Transverse colon (tissue), 4 donors: ENCODE measurements at regions not wholly inside any gene's neighbourhood (a gene's known extent, or its start where the extent isn't known, plus 50 kb on each side); places are given as distances from the start of the nearest gene placed in this dataset.
A peak's percentile ranks its signal among the peaks of the same experiment; 100 is the strongest.

Source experiments
- DNase-seq: peaks from one replicate; pipeline ENCODE4 v3.0.0-alpha.2; 2019
- H3K27ac ChIP-seq, 4 donors: fragments of 200-600 bp; sonication (generic); 2 replicates each; pipeline ENCODE4 v1.5.1; 2016 to 2018; ENCODE audit warnings: inconsistent platforms in 4 of 4
- H3K27me3 ChIP-seq: fragments of 200-600 bp; sonication (generic); 2 replicates; pipeline ENCODE4 v1.5.1; 2017; ENCODE audit warnings: inconsistent platforms
- H3K36me3 ChIP-seq, 4 donors: fragments of 200-600 bp; sonication (generic); 2 replicates each; pipeline ENCODE4 v1.5.1; 2017 to 2019; ENCODE audit warnings: inconsistent platforms in 4 of 4
- H3K4me1 ChIP-seq, 4 donors: fragments of 200-600 bp; sonication (generic); 2 replicates each; pipeline ENCODE4 v1.5.1; 2017 to 2020; ENCODE audit warnings: inconsistent platforms in 4 of 4
- H3K4me3 ChIP-seq, 4 donors: fragments of 200-600 bp; sonication (generic); 1 replicate in 1 of 4; 2 replicates in 3 of 4; pipeline versions ENCODE4 v1.5.1 to v1.6.1; 2017 to 2019; ENCODE audit warnings: inconsistent platforms in 4 of 4
- H3K9me3 ChIP-seq, 2 donors: fragments of 200-600 bp; sonication (generic); 2 replicates each; pipeline ENCODE4 v1.5.1; 2017 to 2019; ENCODE audit warnings: inconsistent platforms in 2 of 2
- EP300 ChIP-seq: sonication (generic); formaldehyde crosslinking; IDR thresholded peaks from one replicate; pipeline ENCODE4 v1.6.1; 2017; ENCODE audit warnings: antibody characterized with exemption, low read depth
- POLR2A ChIP-seq: fragments of 450-650 bp; IDR thresholded peaks from one replicate; pipeline ENCODE4 v1.6.1; 2016; ENCODE audit warnings: antibody characterized with exemption, mild to moderate bottlenecking, moderate library complexity
- POLR2AphosphoS5 ChIP-seq, 3 donors: sonication (generic); formaldehyde crosslinking; IDR thresholded peaks; one replicate each; pipeline ENCODE4 v1.6.1; 2016; ENCODE audit warnings: antibody characterized with exemption in 3 of 3
- WGBS, 2 donors: methylation state at CpG; one replicate each; pipeline ENCODE4 v1.1.5; 2018; ENCODE audit warnings: low coverage in 1 of 2; 5-methylcytosine and 5-hydroxymethylcytosine counted together
- in situ Hi-C, 4 donors: fragments of 200-750 bp; cut with MboI; loops; one replicate each; pipeline versions ENCODE4 v1.15.0 to v1.15.1; 2017; ENCODE audit warnings: low sequenced_read_pairs in 3 of 4, low pct_ligation_motif_present in 1 of 4, low pct_unique_long_range_greater_than_20kb in 1 of 4
- intact Hi-C: fragments of 100-400 bp; cut with DNase I; formaldehyde crosslinking; loops from one replicate; pipeline ENCODE4 v1.15.1; 2023; ENCODE audit warnings: low total_unique reads
- TF ChIP-seq, protein P1 (sequence below), 5 experiments: fragments of 200-600 bp in 3 of 5; fragments of 450-650 bp in 2 of 5; sonication (generic) in 3 of 5; IDR thresholded peaks; 1 replicate in 2 of 5; 2 replicates in 3 of 5; pipeline ENCODE4 v1.5.1; 2016 to 2017; ENCODE audit warnings: antibody characterized with exemption in 5 of 5, inconsistent platforms in 3 of 5, mild to moderate bottlenecking in 2 of 5, moderate library complexity in 1 of 5

DNA sequence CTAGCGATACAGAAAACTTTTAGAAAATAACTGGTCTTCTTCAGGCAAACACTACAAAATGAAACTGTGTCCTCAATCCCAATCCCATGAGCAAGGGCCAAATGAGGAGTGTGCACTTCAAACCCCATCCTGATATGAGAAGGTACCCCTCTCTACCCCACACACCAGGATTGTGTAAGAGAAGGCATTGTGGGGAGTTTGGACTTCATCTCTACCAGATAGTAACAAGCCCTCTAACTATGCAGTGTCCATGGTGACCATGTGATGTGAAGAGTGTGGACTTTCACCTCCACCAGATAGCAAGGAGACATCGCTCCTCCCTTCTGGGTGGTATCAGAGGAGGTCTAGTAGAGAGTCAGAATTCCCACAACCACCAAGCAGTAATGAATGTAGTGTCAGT is 769.3 kb downstream of the MECOM start:
- WGBS, 2 donors = 86 to 92% methylated on average over 1 to 2 of the region's 2 CpGs
- in situ Hi-C loops (no loop called here), intact Hi-C loops (no loop called here)
- Histone ChIP-seq H3K4me3 (no peak overlapping the region), H3K4me1 (no peaks in the 10 kb centered on the region), H3K36me3 (no peaks in the 10 kb centered on the region), H3K27me3 (no peaks in the 10 kb centered on the region), H3K9me3 (no peaks in the 10 kb centered on the region), H3K27ac (no peak overlapping the region)
- no peak for DNase-seq
- TF ChIP-seq EP300 = no peak
- no peak for TF ChIP-seq POLR2A
- TF ChIP-seq POLR2AphosphoS5 (IDR thresholded peaks at IDR 0.05) = no peak
- TF ChIP-seq, protein P1, sequence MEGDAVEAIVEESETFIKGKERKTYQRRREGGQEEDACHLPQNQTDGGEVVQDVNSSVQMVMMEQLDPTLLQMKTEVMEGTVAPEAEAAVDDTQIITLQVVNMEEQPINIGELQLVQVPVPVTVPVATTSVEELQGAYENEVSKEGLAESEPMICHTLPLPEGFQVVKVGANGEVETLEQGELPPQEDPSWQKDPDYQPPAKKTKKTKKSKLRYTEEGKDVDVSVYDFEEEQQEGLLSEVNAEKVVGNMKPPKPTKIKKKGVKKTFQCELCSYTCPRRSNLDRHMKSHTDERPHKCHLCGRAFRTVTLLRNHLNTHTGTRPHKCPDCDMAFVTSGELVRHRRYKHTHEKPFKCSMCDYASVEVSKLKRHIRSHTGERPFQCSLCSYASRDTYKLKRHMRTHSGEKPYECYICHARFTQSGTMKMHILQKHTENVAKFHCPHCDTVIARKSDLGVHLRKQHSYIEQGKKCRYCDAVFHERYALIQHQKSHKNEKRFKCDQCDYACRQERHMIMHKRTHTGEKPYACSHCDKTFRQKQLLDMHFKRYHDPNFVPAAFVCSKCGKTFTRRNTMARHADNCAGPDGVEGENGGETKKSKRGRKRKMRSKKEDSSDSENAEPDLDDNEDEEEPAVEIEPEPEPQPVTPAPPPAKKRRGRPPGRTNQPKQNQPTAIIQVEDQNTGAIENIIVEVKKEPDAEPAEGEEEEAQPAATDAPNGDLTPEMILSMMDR (IDR thresholded peaks at IDR 0.05) = no peak

DNA sequence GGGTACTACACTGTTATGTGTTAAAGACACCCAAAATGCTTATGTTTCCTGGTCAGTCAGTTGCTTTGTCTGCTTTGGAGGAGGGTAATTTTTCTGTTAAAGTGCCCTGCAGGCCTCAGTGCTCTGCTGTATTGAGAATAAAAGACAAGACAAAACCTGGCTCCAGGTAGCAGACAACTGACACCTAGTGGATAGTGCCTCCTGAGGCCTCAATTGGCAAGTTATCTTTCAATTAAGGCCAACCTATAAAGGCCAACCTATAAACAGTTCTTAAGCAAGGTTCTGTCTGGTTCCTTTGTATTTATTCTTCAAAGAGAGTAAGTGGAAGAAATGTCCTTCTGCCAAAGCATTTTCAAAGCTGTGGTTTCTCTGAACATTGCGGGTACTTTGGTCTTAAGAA is 773.8 kb downstream of the MECOM start:
- no peak overlapping the region for H3K4me3 ChIP-seq
- H3K27me3 ChIP-seq = no peaks in the 10 kb centered on the region
- H3K9me3 ChIP-seq = no peaks in the 10 kb centered on the region
- peaks cover 0 to 6% (median 0%) of the 10 kb centered on the region in 4 donors for H3K4me1 ChIP-seq
- no peak for DNase-seq
- in situ Hi-C loops = no loop called here
- H3K27ac ChIP-seq = no peak overlapping the region
- 33 to 67% methylated on average over 1 of the region's 1 CpG for WGBS, 2 donors
- no peak for TF ChIP-seq EP300
- TF ChIP-seq, protein P1 (IDR thresholded peaks at IDR 0.05) = peak in 2 of 5 experiments; percentile 15 to 19
- no peaks in the 10 kb centered on the region for H3K36me3 ChIP-seq
- intact Hi-C loops = no loop called here

DNA sequence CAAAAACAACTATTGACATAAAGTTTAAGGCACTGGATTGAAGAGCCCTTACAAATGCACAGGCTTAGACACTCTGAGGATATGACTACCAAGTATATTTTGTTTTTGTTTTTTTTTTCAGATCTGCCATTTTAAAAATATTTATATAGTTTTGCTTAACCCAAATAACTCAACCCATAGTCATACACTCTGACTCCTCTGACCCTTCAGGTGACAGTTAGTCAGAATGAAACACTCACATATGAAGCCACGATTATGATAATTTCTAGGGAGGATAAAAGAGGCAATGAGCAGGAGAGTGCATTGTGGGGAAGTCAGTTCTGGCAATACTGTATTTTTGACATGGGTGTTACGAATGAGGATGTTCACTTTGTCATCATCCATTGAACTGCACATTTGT is 774.7 kb downstream of the MECOM start:
- in situ Hi-C loops = no loop called here
- Histone ChIP-seq H3K4me3 (no peak overlapping the region), H3K9me3 (no peaks in the 10 kb centered on the region), H3K36me3 (no peaks in the 10 kb centered on the region), H3K27me3 (no peaks in the 10 kb centered on the region), H3K27ac (no peak overlapping the region), H3K4me1 (peaks cover 0 to 13% (median 0%) of the 10 kb centered on the region in 4 donors)
- no peak for DNase-seq
- intact Hi-C loops = no loop called here
- WGBS, 2 donors = 62 to 69% methylated on average over 2 of the region's 2 CpGs
- TF ChIP-seq EP300 (no peak), POLR2A (no peak), POLR2AphosphoS5 (IDR thresholded peaks at IDR 0.05) (no peak)
- TF ChIP-seq, protein P1 (IDR thresholded peaks at IDR 0.05) = no peak

DNA sequence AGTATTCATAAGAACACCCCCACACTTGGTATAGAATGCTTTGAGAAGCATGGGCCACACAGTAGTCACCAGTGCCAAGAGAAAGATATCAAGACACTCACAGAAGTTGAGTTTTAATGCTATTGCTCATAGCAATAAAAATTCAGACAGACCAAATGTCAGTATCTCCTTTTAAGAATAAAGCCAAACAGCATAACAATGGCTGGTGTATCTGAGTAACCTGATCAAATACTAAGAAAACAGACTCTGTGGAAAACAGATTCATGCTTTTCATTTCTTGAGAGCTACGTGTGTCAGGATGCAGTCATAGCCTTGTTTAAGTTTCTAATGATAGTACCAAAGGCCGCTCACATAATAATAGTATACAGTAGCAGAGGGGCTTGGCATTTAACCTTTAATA is 778.5 kb downstream of the MECOM start:
- DNase-seq = no peak
- intact Hi-C loops (no loop called here), in situ Hi-C loops (no loop called here)
- H3K4me3 ChIP-seq = no peak overlapping the region
- no peaks in the 10 kb centered on the region for H3K36me3 ChIP-seq
- H3K9me3 ChIP-seq = no peaks in the 10 kb centered on the region
- no peak overlapping the region for H3K27ac ChIP-seq
- 84 to 85% methylated on average over 2 of the region's 2 CpGs for WGBS, 2 donors
- no peaks in the 10 kb centered on the region for H3K27me3 ChIP-seq
- H3K4me1 ChIP-seq = peaks cover 0 to 13% (median 0%) of the 10 kb centered on the region in 4 donors
- TF ChIP-seq POLR2AphosphoS5 (IDR thresholded peaks at IDR 0.05) = no peak
- TF ChIP-seq, protein P1 (IDR thresholded peaks at IDR 0.05) = no peak
- TF ChIP-seq EP300 = no peak
